Psoas muscle (tissue), 7 donors: ENCODE measurements at regions not wholly inside any gene's neighbourhood (a gene's known extent, or its start where the extent isn't known, plus 50 kb on each side); places are given as distances from the start of the nearest gene placed in this dataset.
"Not testable (repeated sequence)": the region's sequence is repeated elsewhere in the genome, so short reads cannot be mapped to it uniquely, and the experiment has no call there.

Experiments
- ATAC-seq, 4 donors: fragments of 200-7000 bp; cut with Tn5 transposase; one replicate each; pipeline ENCODE4 v1.9.1; 2020; ENCODE audit warnings: moderate library complexity in 3 of 4, mild to moderate bottlenecking in 2 of 4
- DNase-seq, 2 donors: peaks; one replicate each; pipeline ENCODE4 v3.0.0-alpha.2; 2020
- H3K27ac ChIP-seq: fragments of 200-600 bp; one replicate; pipeline ENCODE4 v1.8.0; 2022
- H3K27me3 ChIP-seq, 3 donors: fragments of 200-600 bp in 1 of 3; one replicate each; pipeline versions ENCODE4 v1.6.1 to v1.8.0; 2013 to 2022; ENCODE audit warnings: low read length in 2 of 3, mild to moderate bottlenecking in 2 of 3, moderate library complexity in 1 of 3; ENCODE audit not compliant: insufficient read depth in 3 of 3
- H3K36me3 ChIP-seq, 2 donors: fragments of 200-600 bp in 1 of 2; one replicate each; pipeline versions ENCODE4 v1.6.1 to v1.8.0; 2013 to 2022; ENCODE audit warnings: low read depth in 1 of 2, mild to moderate bottlenecking in 1 of 2, moderate library complexity in 1 of 2; ENCODE audit not compliant: insufficient read depth in 1 of 2
- H3K4me1 ChIP-seq: fragments of 200-600 bp; one replicate; pipeline ENCODE4 v1.8.0; 2022
- H3K4me3 ChIP-seq: fragments of 200-600 bp; one replicate; pipeline ENCODE4 v1.8.0; 2022; ENCODE audit warnings: mild to moderate bottlenecking
- H3K9me3 ChIP-seq: fragments of 200-600 bp; one replicate; pipeline ENCODE4 v1.8.0; 2022
- CTCF ChIP-seq: fragments of 200-600 bp; IDR thresholded peaks from one replicate; pipeline ENCODE4 v1.8.0; 2022; ENCODE audit warnings: antibody characterized with exemption
- WGBS, 3 donors: extraction: QIAGEN DNeasy Blood & Tissue Kit; methylation state at CpG; one replicate each; pipeline versions ENCODE4 v1.1.6 to v1.1.7; 2013; 5-methylcytosine and 5-hydroxymethylcytosine counted together
- intact Hi-C, 2 donors: fragments of 100-400 bp; cut with DNase I; formaldehyde crosslinking; loops; one replicate each; pipeline versions ENCODE4 v1.11.0 to v1.14.2; 2022
- donor health status: healthy with polysubstance abuse.
- donor health status: DM: no; HTN: no; CAD: no; lungs with moderate emphysema.
- donor health status: Bipolar disorder and iron deficiency.
- donor health status: healthy.
- donor health status: DM: yes; HTN: yes; CAD: no.
- donor health status: DM: no; HTN: no; CAD: no.
- donor health status: DM: yes; HTN: yes; CAD: no.

- Histone ChIP-seq H3K27me3 (no peaks in the 10 kb centered on the region), H3K4me1 (no peaks in the 10 kb centered on the region), H3K27ac (no peak overlapping the region), H3K4me3 (no peak overlapping the region), H3K9me3 (no peaks in the 10 kb centered on the region), H3K36me3 (no peaks in the 10 kb centered on the region)
- intact Hi-C loops: no loop called here
- 80 to 87% (median 86%) methylated on average over 8 of the region's 8 CpGs for WGBS, 3 donors
- ATAC-seq: no peak
- TF ChIP-seq CTCF: no peak
- DNase-seq: no peak
Observed at GRCh38 chr7:52179934-52180333, 855.5 kb upstream of the POM121L12 start.

GRCh38 chr7:52168085-52168484 lies 851.5 kb upstream of the COBL start:
- no peak for DNase-seq
- Histone ChIP-seq H3K4me3 (no peak overlapping the region), H3K9me3 (no peaks in the 10 kb centered on the region), H3K27me3 (no peaks in the 10 kb centered on the region), H3K27ac (no peak overlapping the region), H3K36me3 (no peaks in the 10 kb centered on the region), H3K4me1 (no peaks in the 10 kb centered on the region)
- no peak for ATAC-seq
- WGBS, 3 donors: 38 to 55% (median 40%) methylated on average over 3 of the region's 3 CpGs
- intact Hi-C loops: no loop called here
- TF ChIP-seq CTCF: no peak

GRCh38 chr7:52163311-52163710 lies 846.7 kb upstream of the COBL start:
- H3K36me3 ChIP-seq: no peaks in the 10 kb centered on the region
- ATAC-seq (no peak), DNase-seq (no peak)
- H3K4me1 ChIP-seq: no peaks in the 10 kb centered on the region
- H3K9me3 ChIP-seq: no peaks in the 10 kb centered on the region
- no peaks in the 10 kb centered on the region for H3K27me3 ChIP-seq
- TF ChIP-seq CTCF: no peak
- intact Hi-C loops: no loop called here
- H3K4me3 ChIP-seq: no peak overlapping the region
- H3K27ac ChIP-seq: no peak overlapping the region
- 56 to 68% (median 59%) methylated on average over 2 of the region's 2 CpGs for WGBS, 3 donors

- no peak for TF ChIP-seq CTCF
- H3K4me3 ChIP-seq: no peak overlapping the region
- H3K27me3 ChIP-seq: no peaks in the 10 kb centered on the region
- DNase-seq (no peak), ATAC-seq (no peak)
- intact Hi-C loops: no loop called here
- H3K9me3 ChIP-seq: no peaks in the 10 kb centered on the region
- no peaks in the 10 kb centered on the region for H3K4me1 ChIP-seq
- no peak overlapping the region for H3K27ac ChIP-seq
- H3K36me3 ChIP-seq: no peaks in the 10 kb centered on the region
Observed at GRCh38 chr7:52161483-52161882, 844.9 kb upstream of the COBL start.

GRCh38 chr7:52159421-52159820 lies 842.8 kb upstream of the COBL start:
- H3K36me3 ChIP-seq, H3K4me1 ChIP-seq, H3K4me3 ChIP-seq, intact Hi-C loops, H3K9me3 ChIP-seq, H3K27ac ChIP-seq, ATAC-seq, DNase-seq, H3K27me3 ChIP-seq: not testable (repeated sequence)
- 95 to 96% (median 95%) methylated on average over 17 of the region's 17 CpGs for WGBS, 3 donors
